ENCODE measurements at regions not wholly inside any gene's neighbourhood (a gene's known extent, or its start where the extent isn't known, plus 50 kb on each side); places are given as distances from the start of the nearest gene placed in this dataset.

GRCh38 chr5:104223885-104224773 is 661.5 kb upstream of the NUDT12 start:
- TF ChIP-seq CTCF (IDR thresholded peaks at IDR 0.05) (no peak), POLR2A (IDR thresholded peaks at IDR 0.05) (no peak)
